Activated CD8-positive, alpha-beta memory T cell treated with anti-CD3 and anti-CD28 coated beads for 24 hours (primary cell): ENCODE measurements at regions not wholly inside any gene's neighbourhood (a gene's known extent, or its start where the extent isn't known, plus 50 kb on each side); places are given as distances from the start of the nearest gene placed in this dataset.

Source experiments
- DNase-seq: peaks from one replicate; pipeline ENCODE4 v3.0.0-alpha.2; 2020

DNA sequence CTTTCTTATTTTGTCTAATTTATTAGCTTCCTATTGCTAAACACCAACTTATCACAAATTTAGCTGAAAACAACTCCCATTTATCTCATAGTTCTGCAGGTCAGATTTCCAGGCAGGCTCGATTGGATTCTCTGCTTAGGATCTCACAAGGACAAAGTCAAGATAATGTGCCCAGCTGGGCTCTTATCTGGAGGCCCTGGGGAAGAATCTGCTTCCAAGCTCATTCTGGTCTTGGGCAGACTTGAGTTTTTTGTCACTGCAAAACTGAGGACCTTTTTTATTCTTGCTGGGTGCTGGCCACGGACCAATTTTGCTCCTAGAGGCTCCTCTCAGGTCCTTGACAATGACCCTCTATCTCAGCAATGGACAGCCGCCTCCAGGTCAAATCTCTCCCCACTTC is 215.5 kb downstream of the TRIB2 start:
- no peak for DNase-seq

DNA sequence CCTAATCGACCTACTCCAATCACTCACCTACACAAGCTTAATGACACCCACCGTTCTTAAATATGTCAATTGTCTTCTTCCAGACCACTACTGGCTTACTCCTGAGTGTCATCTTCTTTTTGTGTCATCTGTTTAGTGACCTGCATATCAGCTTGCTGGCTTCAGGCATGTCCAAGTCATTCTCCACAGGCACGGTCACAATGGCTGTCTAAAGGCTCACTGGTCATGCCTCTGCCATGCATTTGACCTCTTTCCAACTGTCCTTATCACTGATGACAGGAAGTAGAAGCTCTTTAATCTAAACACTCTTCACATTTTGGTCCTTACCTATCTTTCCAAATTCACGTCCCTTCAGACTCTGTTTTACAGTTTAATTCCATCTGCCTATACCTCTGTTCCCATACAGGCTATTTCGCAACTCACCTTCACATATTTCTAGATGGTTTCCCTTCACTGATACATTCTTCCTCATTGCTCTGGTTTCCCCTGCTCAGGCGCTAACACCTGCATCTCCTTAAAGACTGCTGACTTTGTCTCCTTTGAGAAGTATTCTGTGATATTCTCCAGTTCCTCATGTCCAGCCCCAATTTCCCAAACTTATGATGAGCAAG is 217.5 kb downstream of the TRIB2 start:
- DNase-seq: no peak

GRCh38 chr2:12935222-12935621 is 218.5 kb downstream of the TRIB2 start:
- DNase-seq: no peak

- no peak for DNase-seq
Measured at GRCh38 chr2:12935796-12936195, 219.1 kb downstream of the TRIB2 start.

GRCh38 chr2:12941203-12941602 is 224.5 kb downstream of the TRIB2 start:
- DNase-seq: no peak

- no peak for DNase-seq
Measured at GRCh38 chr2:12948231-12948960, 231.7 kb downstream of the TRIB2 start.

DNA sequence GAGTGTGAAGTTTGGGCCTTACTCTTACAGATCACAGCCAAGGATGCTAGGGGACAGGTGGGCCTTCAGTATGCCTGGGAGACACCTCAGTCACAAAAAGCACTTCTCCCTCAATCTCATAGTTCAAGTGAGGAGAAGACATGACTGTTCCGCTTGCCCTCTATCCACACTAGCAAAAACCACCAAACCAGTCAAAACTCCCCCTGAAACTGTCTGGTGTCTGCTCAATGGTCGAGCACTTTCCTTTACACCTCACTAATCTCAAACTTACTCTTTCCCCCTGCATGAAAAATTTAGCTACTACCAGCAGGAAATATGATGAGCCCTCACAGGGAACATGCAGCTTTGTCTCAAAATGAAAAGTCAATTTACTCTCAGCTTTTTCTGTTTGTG is 232.2 kb downstream of the TRIB2 start:
- no peak for DNase-seq

- no peak for DNase-seq
Measured at GRCh38 chr2:12949406-12949805, 232.7 kb downstream of the TRIB2 start.

- no peak for DNase-seq
Measured at GRCh38 chr2:12950174-12950573, 233.4 kb downstream of the TRIB2 start.

GRCh38 chr2:12950957-12951656 is 234.4 kb downstream of the TRIB2 start:
- DNase-seq: no peak

- no peak for DNase-seq
Measured at GRCh38 chr2:12951657-12951973, 234.9 kb downstream of the TRIB2 start.

GRCh38 chr2:12953596-12953995 is 236.9 kb downstream of the TRIB2 start:
- no peak for DNase-seq

- DNase-seq: no peak
Measured at GRCh38 chr2:12955864-12956263, 239.1 kb downstream of the TRIB2 start.

GRCh38 chr2:12957251-12957650 is 240.5 kb downstream of the TRIB2 start:
- no peak for DNase-seq

- DNase-seq: no peak
Measured at GRCh38 chr2:12959935-12960334, 243.2 kb downstream of the TRIB2 start.

- DNase-seq: no peak
Measured at GRCh38 chr2:12960671-12961070, 243.9 kb downstream of the TRIB2 start.

GRCh38 chr2:12964904-12965539 is 248.3 kb downstream of the TRIB2 start:
- no peak for DNase-seq

DNA sequence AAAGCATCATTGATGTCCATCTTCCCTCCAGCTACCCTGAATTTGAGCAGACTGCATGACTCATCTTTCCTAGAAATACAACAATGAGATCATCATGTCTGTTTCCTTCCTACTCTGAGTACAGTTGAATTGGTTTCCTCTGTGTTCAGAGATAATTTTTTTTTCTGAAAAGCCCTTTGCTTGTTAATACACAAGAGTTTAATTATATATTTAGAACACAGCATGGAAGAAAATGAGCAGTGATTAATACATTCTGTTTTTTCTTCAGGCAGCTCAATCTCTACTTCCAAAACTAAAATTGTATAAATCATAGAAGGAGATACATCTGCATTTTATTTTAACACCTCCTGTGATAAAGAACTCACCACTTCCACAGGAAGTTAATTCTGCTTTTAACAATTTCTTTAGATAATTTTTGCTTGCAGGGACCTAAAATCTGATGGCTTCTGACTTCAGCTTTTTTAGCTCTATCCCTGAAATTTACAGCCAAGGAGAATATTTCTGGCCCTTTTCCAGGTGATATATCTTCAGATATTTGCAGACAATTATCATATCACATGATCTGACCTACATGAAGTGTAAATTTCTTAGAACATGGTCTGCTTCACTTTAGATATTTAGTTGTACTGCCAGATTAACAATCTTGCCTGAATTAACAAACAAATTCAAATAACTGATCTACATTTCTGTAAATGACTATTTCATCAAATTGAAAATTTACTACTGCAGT is 249.0 kb downstream of the TRIB2 start:
- no peak for DNase-seq

- no peak for DNase-seq
Measured at GRCh38 chr2:12967804-12968203, 251.1 kb downstream of the TRIB2 start.

DNA sequence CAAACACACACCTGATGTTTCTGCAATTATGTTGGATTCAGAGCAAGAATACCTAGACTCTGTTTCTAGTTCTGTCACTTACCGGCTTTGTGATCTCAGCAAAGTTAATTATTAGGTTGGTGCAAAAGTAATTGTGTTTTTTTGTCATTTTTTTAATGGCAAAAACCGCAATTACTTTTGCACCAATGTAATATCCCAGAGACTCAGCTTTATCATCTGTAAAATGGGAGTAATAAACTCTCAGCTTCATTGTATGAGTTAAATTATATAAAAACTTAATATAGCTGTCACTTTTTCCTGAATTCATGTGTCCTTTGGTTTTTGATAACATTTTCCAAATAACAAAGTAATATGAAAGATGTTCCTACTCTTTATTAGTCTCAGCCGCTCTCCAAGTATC is 251.7 kb downstream of the TRIB2 start:
- no peak for DNase-seq

- DNase-seq: no peak
Measured at GRCh38 chr2:12970861-12971260, 254.1 kb downstream of the TRIB2 start.

DNA sequence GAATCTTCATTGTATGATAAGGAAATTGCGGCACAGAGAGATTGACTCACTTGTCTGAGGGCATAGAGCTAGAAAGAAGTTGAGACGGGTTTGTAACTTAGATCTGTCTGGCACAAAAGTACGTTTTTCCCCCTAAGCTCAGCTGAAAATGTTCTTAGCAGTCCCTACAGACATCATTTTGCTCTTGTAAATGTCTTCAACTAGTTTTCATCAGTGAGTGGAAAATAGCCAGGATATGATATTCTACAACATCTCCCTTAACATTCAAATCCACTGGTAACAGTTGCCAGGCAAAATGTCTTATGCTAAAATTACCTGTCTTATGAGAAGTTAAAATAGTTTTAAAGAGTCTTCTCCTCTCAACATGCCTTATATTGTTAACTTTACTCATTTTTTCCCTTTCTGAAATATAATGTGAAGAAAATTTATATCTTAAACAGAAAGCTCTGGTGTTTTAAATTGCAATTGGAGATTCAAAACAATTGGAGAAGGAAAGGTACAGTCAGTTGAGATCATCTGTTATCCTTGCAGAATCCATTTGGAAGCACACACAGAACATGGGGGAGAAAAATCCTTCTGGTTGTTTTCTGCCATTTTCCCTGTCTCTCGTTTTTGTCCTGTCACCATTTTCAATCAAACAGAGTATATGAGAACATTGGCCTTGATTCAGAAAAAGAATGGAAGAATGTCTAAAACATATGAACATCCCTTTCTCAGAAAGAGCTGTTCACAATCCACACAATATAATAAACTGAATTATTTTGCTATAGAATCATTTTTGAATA is 255.0 kb downstream of the TRIB2 start:
- no peak for DNase-seq
